DOHH2 (cell line): ENCODE measurements at regions not wholly inside any gene's neighbourhood (a gene's known extent, or its start where the extent isn't known, plus 50 kb on each side); places are given as distances from the start of the nearest gene placed in this dataset.

Experiments
- H3F3A ChIP-seq: fragments of 200-600 bp; sonication (generic), shearing (Covaris generic); 2 replicates; pipeline ENCODE4 v1.6.0; 2016; ENCODE audit warnings: antibody characterized with exemption, mild to moderate bottlenecking; ENCODE audit not compliant: control insufficient read depth, insufficient read depth
- H3K27ac ChIP-seq: fragments of 200-600 bp; sonication (generic); 2 replicates; pipeline ENCODE4 v1.5.1; 2014; ENCODE audit warnings: low read depth, mild to moderate bottlenecking, low read length, moderate library complexity
- H3K27me3 ChIP-seq: fragments of 200-600 bp; sonication (generic); 2 replicates; pipeline ENCODE4 v1.6.1; 2014; ENCODE audit warnings: mild to moderate bottlenecking, low read length, mixed read lengths; ENCODE audit not compliant: control insufficient read depth
- H3K36me3 ChIP-seq: fragments of 200-600 bp; sonication (generic); 2 replicates; pipeline ENCODE4 v1.6.1; 2014; ENCODE audit warnings: mild to moderate bottlenecking, low read length, moderate library complexity, mixed read lengths; ENCODE audit not compliant: control insufficient read depth
- H3K4me1 ChIP-seq: fragments of 200-600 bp; sonication (generic); 2 replicates; pipeline ENCODE4 v1.6.1; 2014; ENCODE audit warnings: mild to moderate bottlenecking, low read length, mixed read lengths; ENCODE audit not compliant: control insufficient read depth
- H3K4me2 ChIP-seq: fragments of 200-600 bp; sonication (generic); 2 replicates; pipeline ENCODE4 v1.6.0; 2014; ENCODE audit warnings: mild to moderate bottlenecking, low read length, moderate library complexity
- H3K4me3 ChIP-seq: fragments of 200-600 bp; sonication (generic); 2 replicates; pipeline ENCODE4 v1.5.1; 2014; ENCODE audit warnings: mild to moderate bottlenecking, low read length, mixed read lengths
- H3K79me2 ChIP-seq: fragments of 200-600 bp; sonication (generic); 2 replicates; pipeline ENCODE4 v1.6.1; 2014; ENCODE audit warnings: mild to moderate bottlenecking, low read length, mixed read lengths; ENCODE audit not compliant: control insufficient read depth
- H3K9me2 ChIP-seq: fragments of 200-600 bp; sonication (generic); replicated peaks from 2 replicates; pipeline ENCODE4 v1.6.1; 2014; ENCODE audit warnings: mild to moderate bottlenecking, low read length, mixed read lengths; ENCODE audit not compliant: control insufficient read depth
- H3K9me3 ChIP-seq: fragments of 200-600 bp; sonication (generic); 2 replicates; pipeline ENCODE4 v1.6.1; 2014; ENCODE audit warnings: antibody characterized with exemption, low read length, mixed read lengths; ENCODE audit not compliant: control insufficient read depth, insufficient read depth
- H4K20me1 ChIP-seq: fragments of 200-600 bp; sonication (generic); 2 replicates; pipeline ENCODE4 v1.6.0; 2014; ENCODE audit warnings: low read depth, mild to moderate bottlenecking, antibody characterized with exemption, low read length, moderate library complexity; ENCODE audit not compliant: control insufficient read depth, insufficient read depth
- CTCF ChIP-seq: fragments of 200-600 bp; sonication (generic); IDR thresholded peaks from one replicate; pipeline ENCODE4 v1.5.1; 2014; ENCODE audit warnings: antibody characterized with exemption, mild to moderate bottlenecking, low read depth, low read length; ENCODE audit not compliant: poor library complexity, severe bottlenecking
- EZH2phosphoT487 ChIP-seq: fragments of 200-600 bp; sonication (generic); IDR thresholded peaks from 2 replicates; pipeline ENCODE4 v1.6.1; 2017; ENCODE audit warnings: borderline replicate concordance, mild to moderate bottlenecking, antibody characterized with exemption, low read length, moderate library complexity, mixed read lengths

- Histone ChIP-seq H3K4me3 (no peak overlapping the region), H3K9me2 (no peaks in the 10 kb centered on the region), H3K27me3 (peaks cover 12% of the 10 kb centered on the region), H3K4me2 (no peak overlapping the region), H3K79me2 (no peaks in the 10 kb centered on the region), H3K36me3 (no peaks in the 10 kb centered on the region), H3F3A (no peaks in the 10 kb centered on the region), H3K27ac (no peak overlapping the region), H3K4me1 (peaks cover 3% of the 10 kb centered on the region; the same call in 1 of the 2 replicates), H4K20me1 (no peaks in the 10 kb centered on the region), H3K9me3 (no peaks in the 10 kb centered on the region)
- TF ChIP-seq CTCF (no peak), EZH2phosphoT487 (no peak)
These were observed 242.2 kb downstream of the ENGASE start for GRCh38 chr17:79316805-79317204.

GRCh38 chr17:79315358-79316105 is 240.9 kb downstream of the ENGASE start:
- Histone ChIP-seq H3K4me2 (no peak overlapping the region), H3K79me2 (no peaks in the 10 kb centered on the region), H3K9me2 (no peaks in the 10 kb centered on the region), H3K9me3 (no peaks in the 10 kb centered on the region), H3K27me3 (0 out of 2 replicates have a peak, but pooled peaks cover 8% of the 10 kb centered on the region), H3K27ac (no peak overlapping the region), H4K20me1 (no peaks in the 10 kb centered on the region), H3K4me1 (peaks cover 3% of the 10 kb centered on the region; the same call in 1 of the 2 replicates), H3K4me3 (no peak overlapping the region), H3K36me3 (no peaks in the 10 kb centered on the region), H3F3A (no peaks in the 10 kb centered on the region)
- no peak for TF ChIP-seq EZH2phosphoT487

GRCh38 chr17:79314617-79315357 is 240.2 kb downstream of the ENGASE start:
- Histone ChIP-seq H3F3A (no peaks in the 10 kb centered on the region), H3K9me3 (no peaks in the 10 kb centered on the region), H3K36me3 (no peaks in the 10 kb centered on the region), H4K20me1 (no peaks in the 10 kb centered on the region), H3K79me2 (no peaks in the 10 kb centered on the region), H3K27ac (no peak overlapping the region), H3K4me3 (no peak overlapping the region), H3K4me2 (no peak overlapping the region), H3K27me3 (0 out of 2 replicates have a peak, but pooled peaks cover 8% of the 10 kb centered on the region), H3K4me1 (peaks cover 3% of the 10 kb centered on the region; the same call in 1 of the 2 replicates), H3K9me2 (no peaks in the 10 kb centered on the region)
- TF ChIP-seq CTCF (no peak), EZH2phosphoT487 (no peak)

GRCh38 chr17:79311373-79311772 is 236.7 kb downstream of the ENGASE start:
- Histone ChIP-seq H3K4me1 (peaks cover 21% of the 10 kb centered on the region), H3K27me3 (peaks cover 7% of the 10 kb centered on the region; the same call in 1 of the 2 replicates), H3K4me3 (no peak overlapping the region), H3K36me3 (no peaks in the 10 kb centered on the region), H3K9me3 (no peaks in the 10 kb centered on the region), H3K79me2 (no peaks in the 10 kb centered on the region), H3K9me2 (no peaks in the 10 kb centered on the region), H3K4me2 (no peak overlapping the region), H3F3A (no peaks in the 10 kb centered on the region), H3K27ac (no peak overlapping the region), H4K20me1 (no peaks in the 10 kb centered on the region)
- no peak for TF ChIP-seq CTCF
- no peak for TF ChIP-seq EZH2phosphoT487
